ENCODE measurements at regions not wholly inside any gene's neighbourhood (a gene's known extent, or its start where the extent isn't known, plus 50 kb on each side); places are given as distances from the start of the nearest gene placed in this dataset.

GRCh38 chr11:111077530-111078322, 167.8 kb upstream of the POU2AF2 start:
- no peak for TF ChIP-seq CTCF (IDR thresholded peaks at IDR 0.05; ENCODE audit: extremely low read depth, insufficient read depth, missing control alignments)
- DNase-seq (ENCODE audit: low spot score): no peak
- in situ Hi-C loops (cut with MboI; ENCODE audit: low pct_unique_long_range_greater_than_20kb, low sequenced_read_pairs, unreplicated experiment): no loop called here

- TF ChIP-seq CTCF (IDR thresholded peaks at IDR 0.05; ENCODE audit: extremely low read depth, insufficient read depth, missing control alignments): no peak
- in situ Hi-C loops (cut with MboI; ENCODE audit: low pct_unique_long_range_greater_than_20kb, low sequenced_read_pairs, unreplicated experiment): no loop called here
- no peak for DNase-seq (ENCODE audit: low spot score)
Observed at GRCh38 chr11:111069066-111069465, 176.5 kb upstream of the POU2AF2 start.

GRCh38 chr11:111067994-111068393, 177.5 kb upstream of the POU2AF2 start:
- TF ChIP-seq CTCF (IDR thresholded peaks at IDR 0.05; ENCODE audit: extremely low read depth, insufficient read depth, missing control alignments): no peak
- in situ Hi-C loops (cut with MboI; ENCODE audit: low pct_unique_long_range_greater_than_20kb, low sequenced_read_pairs, unreplicated experiment): no loop called here
- DNase-seq (ENCODE audit: low spot score): no peak

- DNase-seq (ENCODE audit: low spot score): no peak
- no peak for TF ChIP-seq CTCF (IDR thresholded peaks at IDR 0.05; ENCODE audit: extremely low read depth, insufficient read depth, missing control alignments)
- in situ Hi-C loops (cut with MboI; ENCODE audit: low pct_unique_long_range_greater_than_20kb, low sequenced_read_pairs, unreplicated experiment): no loop called here
Observed at GRCh38 chr11:111066846-111067245, 178.7 kb upstream of the POU2AF2 start.

GRCh38 chr11:111063726-111064517, 181.6 kb upstream of the POU2AF2 start:
- DNase-seq (ENCODE audit: low spot score): no peak
- TF ChIP-seq CTCF (IDR thresholded peaks at IDR 0.05; ENCODE audit: extremely low read depth, insufficient read depth, missing control alignments): no peak
- in situ Hi-C loops (cut with MboI; ENCODE audit: low pct_unique_long_range_greater_than_20kb, low sequenced_read_pairs, unreplicated experiment): no loop called here

GRCh38 chr11:111062420-111062819, 183.1 kb upstream of the POU2AF2 start:
- DNase-seq (ENCODE audit: low spot score): no peak
- in situ Hi-C loops (cut with MboI; ENCODE audit: low pct_unique_long_range_greater_than_20kb, low sequenced_read_pairs, unreplicated experiment): no loop called here
- no peak for TF ChIP-seq CTCF (IDR thresholded peaks at IDR 0.05; ENCODE audit: extremely low read depth, insufficient read depth, missing control alignments)
